ENCODE measurements at regions not wholly inside any gene's neighbourhood (a gene's known extent, or its start where the extent isn't known, plus 50 kb on each side); places are given as distances from the start of the nearest gene placed in this dataset.

GRCh38 chr4:89419111-89419695 lies 111.6 kb upstream of the GPRIN3 start:
- H2BK15ac ChIP-seq (replicated peaks; ENCODE audit: low read depth), result no peak overlapping the region
- no peak overlapping the region for H2BK5ac ChIP-seq (ENCODE audit: low read length)
- H3K18ac ChIP-seq (ENCODE audit: low read length), result no peak overlapping the region
- H3K23ac ChIP-seq (ENCODE audit: low read length), result no peak overlapping the region
- H3K79me2 ChIP-seq (ENCODE audit: control insufficient read depth, insufficient read depth, low read length), result no peaks in the 10 kb centered on the region
- no peak overlapping the region for H3K4ac ChIP-seq (ENCODE audit: low read depth, low read length)
- no peaks in the 10 kb centered on the region for H3K79me1 ChIP-seq (ENCODE audit: low read length)
- no peak overlapping the region for H4K5ac ChIP-seq (ENCODE audit: low read length)
- no peak overlapping the region for H2AK5ac ChIP-seq (ENCODE audit: low read length)
- no peak overlapping the region for H3K4me3 ChIP-seq (ENCODE audit: low read length)
- H3K9ac ChIP-seq (ENCODE audit: low read length), result no peak overlapping the region
- H3K4me2 ChIP-seq (ENCODE audit: low read length), result no peak overlapping the region
- no peak overlapping the region for H4K8ac ChIP-seq (ENCODE audit: low read depth, low read length)
- no peak overlapping the region for H2BK120ac ChIP-seq (ENCODE audit: low read depth, low read length)
- no peak overlapping the region for H3K56ac ChIP-seq (ENCODE audit: low read length)
- DNase-seq, result peak; percentile 14
- no peak overlapping the region for H3K27ac ChIP-seq (ENCODE audit: low read depth, low read length)
- no peaks in the 10 kb centered on the region for H3K4me1 ChIP-seq (ENCODE audit: control insufficient read depth, low read depth, low read length)
- H3K36me3 ChIP-seq (ENCODE audit: control insufficient read depth, insufficient read depth, low read length), result no peaks in the 10 kb centered on the region
- H3K27me3 ChIP-seq (ENCODE audit: insufficient read depth, low read length, poor library complexity), result no peaks in the 10 kb centered on the region
- WGBS (ENCODE audit: extremely low coverage, insufficient coverage, low lambda C conversion rate), result no CpG with 5 or more reads among the region's 5 CpGs

GRCh38 chr4:89416960-89417359 lies 109.4 kb upstream of the GPRIN3 start:
- no peaks in the 10 kb centered on the region for H3K27me3 ChIP-seq (ENCODE audit: insufficient read depth, low read length, poor library complexity)
- no peak overlapping the region for H3K23ac ChIP-seq (ENCODE audit: low read length)

GRCh38 chr4:89413518-89413917 lies 105.9 kb upstream of the GPRIN3 start:
- Histone ChIP-seq H4K8ac (ENCODE audit: low read depth, low read length) (no peak overlapping the region), H2BK15ac (replicated peaks; ENCODE audit: low read depth) (no peak overlapping the region), H3K4me2 (ENCODE audit: low read length) (no peak overlapping the region), H3K9ac (ENCODE audit: low read length) (no peak overlapping the region), H2AK5ac (ENCODE audit: low read length) (no peak overlapping the region), H3K79me2 (ENCODE audit: control insufficient read depth, insufficient read depth, low read length) (no peaks in the 10 kb centered on the region), H3K27me3 (ENCODE audit: insufficient read depth, low read length, poor library complexity) (no peaks in the 10 kb centered on the region), H3K56ac (ENCODE audit: low read length) (no peak overlapping the region), H3K4ac (ENCODE audit: low read depth, low read length) (no peak overlapping the region), H4K5ac (ENCODE audit: low read length) (no peak overlapping the region), H3K18ac (ENCODE audit: low read length) (no peak overlapping the region), H2BK5ac (ENCODE audit: low read length) (no peak overlapping the region), H3K27ac (ENCODE audit: low read depth, low read length) (no peak overlapping the region), H3K23ac (ENCODE audit: low read length) (no peak overlapping the region), H2BK120ac (ENCODE audit: low read depth, low read length) (no peak overlapping the region), H3K4me1 (ENCODE audit: control insufficient read depth, low read depth, low read length) (peaks cover 2% of the 10 kb centered on the region), H3K4me3 (ENCODE audit: low read length) (no peak overlapping the region), H3K79me1 (ENCODE audit: low read length) (no peaks in the 10 kb centered on the region), H3K36me3 (ENCODE audit: control insufficient read depth, insufficient read depth, low read length) (no peaks in the 10 kb centered on the region)
- WGBS (ENCODE audit: extremely low coverage, insufficient coverage, low lambda C conversion rate), result no CpG with 5 or more reads among the region's 1 CpG
- DNase-seq, result no peak

More at GRCh38 chr4:89416960-89417359, 109.4 kb upstream of the GPRIN3 start:
- Histone ChIP-seq H3K4me3 (ENCODE audit: low read length) (no peak overlapping the region), H3K18ac (ENCODE audit: low read length) (no peak overlapping the region), H3K27ac (ENCODE audit: low read depth, low read length) (no peak overlapping the region), H2BK5ac (ENCODE audit: low read length) (no peak overlapping the region), H3K56ac (ENCODE audit: low read length) (no peak overlapping the region), H3K4me2 (ENCODE audit: low read length) (no peak overlapping the region), H3K79me2 (ENCODE audit: control insufficient read depth, insufficient read depth, low read length) (no peaks in the 10 kb centered on the region), H4K8ac (ENCODE audit: low read depth, low read length) (no peak overlapping the region), H4K5ac (ENCODE audit: low read length) (no peak overlapping the region), H3K36me3 (ENCODE audit: control insufficient read depth, insufficient read depth, low read length) (no peaks in the 10 kb centered on the region), H2AK5ac (ENCODE audit: low read length) (no peak overlapping the region), H2BK120ac (ENCODE audit: low read depth, low read length) (no peak overlapping the region), H2BK15ac (replicated peaks; ENCODE audit: low read depth) (no peak overlapping the region), H3K9ac (ENCODE audit: low read length) (no peak overlapping the region), H3K4ac (ENCODE audit: low read depth, low read length) (no peak overlapping the region), H3K4me1 (ENCODE audit: control insufficient read depth, low read depth, low read length) (no peaks in the 10 kb centered on the region), H3K79me1 (ENCODE audit: low read length) (no peaks in the 10 kb centered on the region)
- WGBS (ENCODE audit: extremely low coverage, insufficient coverage, low lambda C conversion rate), result no CpG with 5 or more reads among the region's 2 CpGs
- DNase-seq, result no peak

GRCh38 chr4:89411539-89412309 lies 104.1 kb upstream of the GPRIN3 start:
- no peak overlapping the region for H2BK120ac ChIP-seq (ENCODE audit: low read depth, low read length)
- DNase-seq, result peak; percentile 90
- no peak overlapping the region for H2BK15ac ChIP-seq (replicated peaks; ENCODE audit: low read depth)
- H3K4me2 ChIP-seq (ENCODE audit: low read length), result no peak overlapping the region
- H3K23ac ChIP-seq (ENCODE audit: low read length), result no peak overlapping the region
- peak overlapping the region; percentile 43 for H3K56ac ChIP-seq (ENCODE audit: low read length)
- peak overlapping the region; percentile 38 for H2BK5ac ChIP-seq (ENCODE audit: low read length)
- no peaks in the 10 kb centered on the region for H3K79me1 ChIP-seq (ENCODE audit: low read length)
- H3K4me1 ChIP-seq (ENCODE audit: control insufficient read depth, low read depth, low read length), result peaks cover 2% of the 10 kb centered on the region
- H3K36me3 ChIP-seq (ENCODE audit: control insufficient read depth, insufficient read depth, low read length), result no peaks in the 10 kb centered on the region
- no peak overlapping the region for H3K9ac ChIP-seq (ENCODE audit: low read length)
- no peaks in the 10 kb centered on the region for H3K27me3 ChIP-seq (ENCODE audit: insufficient read depth, low read length, poor library complexity)
- H3K79me2 ChIP-seq (ENCODE audit: control insufficient read depth, insufficient read depth, low read length), result no peaks in the 10 kb centered on the region
- H3K4ac ChIP-seq (ENCODE audit: low read depth, low read length), result no peak overlapping the region
- H3K18ac ChIP-seq (ENCODE audit: low read length), result no peak overlapping the region
- H4K5ac ChIP-seq (ENCODE audit: low read length), result no peak overlapping the region
- WGBS (ENCODE audit: extremely low coverage, insufficient coverage, low lambda C conversion rate), result no CpG with 5 or more reads among the region's 6 CpGs
- H3K27ac ChIP-seq (ENCODE audit: low read depth, low read length), result no peak overlapping the region
- H4K8ac ChIP-seq (ENCODE audit: low read depth, low read length), result no peak overlapping the region
- no peak overlapping the region for H3K4me3 ChIP-seq (ENCODE audit: low read length)
- no peak overlapping the region for H2AK5ac ChIP-seq (ENCODE audit: low read length)

- peak; percentile 84 for DNase-seq
- H3K4me2 ChIP-seq (ENCODE audit: low read length), result no peak overlapping the region
- no peak overlapping the region for H4K8ac ChIP-seq (ENCODE audit: low read depth, low read length)
- H3K4me3 ChIP-seq (ENCODE audit: low read length), result no peak overlapping the region
- no peaks in the 10 kb centered on the region for H3K27me3 ChIP-seq (ENCODE audit: insufficient read depth, low read length, poor library complexity)
- WGBS (ENCODE audit: extremely low coverage, insufficient coverage, low lambda C conversion rate), result no CpG with 5 or more reads among the region's 1 CpG
- no peak overlapping the region for H3K4ac ChIP-seq (ENCODE audit: low read depth, low read length)
- H2BK120ac ChIP-seq (ENCODE audit: low read depth, low read length), result no peak overlapping the region
- H2BK5ac ChIP-seq (ENCODE audit: low read length), result no peak overlapping the region
- H2BK15ac ChIP-seq (replicated peaks; ENCODE audit: low read depth), result no peak overlapping the region
- peaks cover 2% of the 10 kb centered on the region for H3K4me1 ChIP-seq (ENCODE audit: control insufficient read depth, low read depth, low read length)
- no peaks in the 10 kb centered on the region for H3K79me2 ChIP-seq (ENCODE audit: control insufficient read depth, insufficient read depth, low read length)
- H2AK5ac ChIP-seq (ENCODE audit: low read length), result no peak overlapping the region
- H3K56ac ChIP-seq (ENCODE audit: low read length), result no peak overlapping the region
- H3K36me3 ChIP-seq (ENCODE audit: control insufficient read depth, insufficient read depth, low read length), result no peaks in the 10 kb centered on the region
- no peak overlapping the region for H3K23ac ChIP-seq (ENCODE audit: low read length)
- no peaks in the 10 kb centered on the region for H3K79me1 ChIP-seq (ENCODE audit: low read length)
- H3K18ac ChIP-seq (ENCODE audit: low read length), result no peak overlapping the region
- H4K5ac ChIP-seq (ENCODE audit: low read length), result no peak overlapping the region
- H3K27ac ChIP-seq (ENCODE audit: low read depth, low read length), result no peak overlapping the region
- no peak overlapping the region for H3K9ac ChIP-seq (ENCODE audit: low read length)
Measured at GRCh38 chr4:89410687-89411086, 103.1 kb upstream of the GPRIN3 start.

Measured in mesendoderm (in vitro differentiated cells).